NT2/D1 (cell line): ENCODE measurements at regions not wholly inside any gene's neighbourhood (a gene's known extent, or its start where the extent isn't known, plus 50 kb on each side); places are given as distances from the start of the nearest gene placed in this dataset.

Experiments used
- SUZ12 ChIP-seq: IDR thresholded peaks from 2 replicates; pipeline ENCODE4 v1.6.1; 2011; ENCODE audit not compliant: insufficient read length, insufficient read depth; ENCODE audit errors: extremely low read depth
- YY1 ChIP-seq: IDR thresholded peaks from 2 replicates; pipeline ENCODE4 v1.6.1; 2011; ENCODE audit not compliant: insufficient read length, insufficient read depth
- ZNF274 ChIP-seq: IDR thresholded peaks from 2 replicates; pipeline ENCODE4 v1.6.1; 2011; ENCODE audit warnings: mild to moderate bottlenecking, low read depth, low read length

- TF ChIP-seq ZNF274: no peak
- no peak for TF ChIP-seq YY1
- no peak for TF ChIP-seq SUZ12
Observed at GRCh38 chr18:57920036-57920435, 116.9 kb upstream of the ATP8B1 start.
